Ramos (cell line): ENCODE measurements at regions not wholly inside any gene's neighbourhood (a gene's known extent, or its start where the extent isn't known, plus 50 kb on each side); places are given as distances from the start of the nearest gene placed in this dataset.

Experiments used
- in situ Hi-C: fragments of 300-500 bp; cut with MboI; formaldehyde crosslinking; loops from one replicate; pipeline ENCODE4 v1.14.3; 2022; ENCODE audit warnings: low sequenced_read_pairs; ENCODE audit not compliant: unreplicated experiment

DNA sequence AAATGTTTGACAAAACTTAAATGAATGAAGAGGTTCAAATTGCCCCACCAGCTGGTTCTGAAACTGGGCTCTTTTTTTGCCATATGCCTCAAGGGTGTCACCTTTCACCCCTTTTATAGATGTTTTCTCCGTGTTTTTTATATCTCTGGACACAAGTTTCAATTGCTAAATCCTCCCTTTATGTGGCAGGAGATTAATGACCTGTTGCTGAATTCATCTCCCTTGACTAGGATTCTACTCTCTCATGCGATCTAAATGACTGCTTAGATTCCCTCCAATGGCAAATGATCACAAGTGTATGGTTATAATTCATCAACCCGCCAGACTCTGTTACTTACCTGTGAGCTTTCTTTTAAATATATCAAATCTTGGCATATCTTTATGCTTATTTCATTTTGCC, 677.0 kb upstream of the POT1 start:
- in situ Hi-C loops = no loop called here

DNA sequence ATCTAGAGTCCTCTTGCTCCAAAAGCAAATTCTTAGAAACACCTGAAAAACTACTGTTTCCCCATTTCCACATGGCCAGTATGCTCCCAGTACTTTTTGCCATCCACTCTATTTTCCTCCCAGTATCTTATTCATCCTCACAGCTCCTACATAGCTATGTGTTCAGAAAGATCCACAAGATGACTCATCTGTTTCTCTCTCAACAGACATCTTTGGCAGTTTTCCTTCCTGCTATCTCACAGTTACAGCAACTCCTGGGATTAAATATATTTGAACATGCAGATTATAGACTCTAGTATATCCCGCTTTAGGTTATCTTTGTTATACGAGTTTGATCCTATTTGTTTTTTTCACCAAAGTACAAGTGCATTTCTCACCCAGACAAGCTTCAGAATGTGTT, 675.6 kb upstream of the POT1 start:
- in situ Hi-C loops = no loop called here

DNA sequence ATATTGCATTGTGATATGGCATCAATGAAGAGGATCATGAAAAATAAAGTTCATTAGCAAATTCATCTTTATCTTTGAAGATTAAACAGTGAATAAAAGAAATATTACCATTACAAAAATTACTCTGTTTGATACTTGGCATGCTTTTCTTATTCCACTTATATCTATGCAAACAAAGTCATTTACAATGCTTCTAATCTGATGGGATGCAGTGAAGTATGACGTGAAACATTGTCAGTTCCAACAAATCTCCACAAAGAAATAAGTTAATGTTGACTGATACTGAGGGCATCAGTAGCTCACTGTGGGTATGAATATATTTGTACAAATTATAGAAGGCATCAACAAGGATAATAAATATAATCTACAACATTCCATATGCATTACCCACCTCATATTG, 672.8 kb upstream of the POT1 start:
- in situ Hi-C loops = no loop called here

DNA sequence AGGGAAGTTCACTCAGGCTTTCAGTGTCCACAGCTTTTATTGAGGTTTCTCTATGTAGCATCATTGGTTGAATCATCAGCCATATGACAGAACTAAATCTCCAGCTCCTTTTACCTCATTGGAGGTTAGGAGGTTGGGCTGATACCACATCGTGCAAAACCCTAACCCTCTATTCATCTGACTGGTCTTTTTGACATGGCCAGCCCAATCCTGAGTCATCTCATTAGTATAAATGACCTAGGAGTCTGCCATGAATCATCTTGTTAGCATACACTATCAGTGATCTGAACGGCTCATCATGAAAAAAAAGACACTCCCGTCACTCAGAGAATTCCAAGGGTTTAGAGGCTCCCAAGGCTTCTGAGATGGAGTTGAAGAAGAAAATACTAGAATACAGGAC, 669.8 kb upstream of the POT1 start:
- in situ Hi-C loops = no loop called here

DNA sequence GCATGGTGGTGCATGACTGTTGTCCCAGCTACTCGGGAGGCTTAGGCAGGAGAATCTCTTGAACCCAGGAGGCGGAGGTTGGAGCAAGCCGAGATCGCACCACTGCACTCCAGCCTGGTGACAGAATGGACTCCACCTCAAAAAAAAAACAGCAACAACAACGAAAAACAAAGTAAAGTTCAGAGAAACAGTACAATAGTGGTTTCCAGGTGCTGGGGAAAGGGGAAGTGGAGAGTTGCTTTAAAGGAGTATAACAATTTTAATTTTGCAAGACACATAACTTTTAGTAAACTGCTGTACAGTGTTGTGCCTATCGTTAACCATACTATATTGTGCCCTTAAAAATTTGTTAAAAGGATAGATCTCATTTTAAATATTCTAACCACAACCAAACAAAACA, 662.7 kb upstream of the POT1 start:
- in situ Hi-C loops = no loop called here

DNA sequence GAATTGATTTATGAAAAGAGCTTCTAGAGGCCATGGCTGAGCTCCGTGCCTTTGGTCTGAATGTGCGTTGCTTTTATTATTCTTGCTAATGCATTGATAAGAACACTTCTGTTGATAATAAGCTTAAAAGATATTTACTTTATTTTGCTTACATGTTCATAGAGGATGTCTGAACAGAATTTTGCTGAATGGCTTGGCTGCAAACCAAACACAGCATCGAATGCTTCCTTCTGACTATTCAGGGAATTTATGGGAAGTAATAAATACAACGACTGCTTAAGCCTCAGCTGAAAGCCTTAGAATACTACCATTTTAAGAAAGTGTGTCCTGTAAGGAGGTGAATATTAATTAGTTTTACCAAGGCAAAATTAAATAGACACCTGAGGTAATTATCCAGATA, 643.5 kb upstream of the POT1 start:
- in situ Hi-C loops = no loop called here

DNA sequence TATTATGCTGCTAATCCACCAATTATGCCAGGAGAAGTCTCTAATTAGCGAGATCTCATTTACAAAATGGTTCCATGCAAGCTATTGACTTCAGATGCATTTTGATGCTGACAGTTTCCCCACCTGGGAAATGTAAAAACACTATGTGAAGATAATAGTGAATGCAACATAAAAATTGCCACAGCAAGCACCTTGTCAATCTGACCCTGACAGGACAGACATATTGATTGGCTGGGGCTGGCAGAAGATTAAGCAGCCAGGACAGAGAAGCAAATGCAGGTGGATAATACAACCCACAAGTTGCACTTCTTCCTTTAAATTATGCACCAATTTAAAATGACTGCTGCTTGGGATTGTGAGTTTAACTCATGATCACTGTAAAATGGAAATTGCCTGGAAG, 642.8 kb upstream of the POT1 start:
- in situ Hi-C loops = no loop called here

DNA sequence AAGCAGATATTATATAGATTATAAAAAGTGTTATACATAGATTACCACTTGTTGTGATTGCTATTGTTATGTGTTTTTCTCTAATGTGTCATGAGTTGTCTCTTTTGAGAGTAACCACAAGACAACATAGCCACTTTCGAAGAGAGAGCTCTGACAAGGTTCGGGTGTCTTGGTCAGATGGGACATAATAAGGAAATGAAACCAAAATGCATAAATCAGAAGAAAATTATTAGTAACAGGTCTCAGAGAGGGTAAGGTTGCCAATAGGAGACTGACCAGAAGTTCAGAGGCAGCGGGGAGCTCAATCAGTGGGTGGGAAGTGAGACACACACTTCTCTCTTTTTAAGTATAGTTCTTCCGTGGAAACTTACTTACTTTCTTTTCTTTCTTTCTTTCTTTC, 639.2 kb upstream of the POT1 start:
- in situ Hi-C loops = no loop called here

DNA sequence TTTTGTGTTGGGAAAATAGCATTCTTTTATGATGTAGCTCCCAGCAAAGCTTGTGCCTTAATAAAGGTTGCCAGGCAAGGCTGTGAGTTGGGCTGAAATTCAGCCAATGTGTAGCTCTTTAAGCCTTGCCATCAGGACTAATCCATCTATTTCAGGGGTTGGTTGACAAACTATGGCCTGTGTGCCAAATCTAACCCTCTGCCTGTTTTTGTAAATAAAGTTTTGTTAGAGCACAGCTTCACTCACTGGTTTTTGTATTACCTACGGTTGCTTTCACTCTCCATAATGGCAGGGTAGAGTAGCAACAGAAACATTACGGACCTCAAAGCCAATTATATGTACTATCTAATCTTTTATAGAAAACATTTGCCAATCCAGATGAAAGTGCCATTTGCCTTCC, 638.1 kb upstream of the POT1 start:
- in situ Hi-C loops = no loop called here

DNA sequence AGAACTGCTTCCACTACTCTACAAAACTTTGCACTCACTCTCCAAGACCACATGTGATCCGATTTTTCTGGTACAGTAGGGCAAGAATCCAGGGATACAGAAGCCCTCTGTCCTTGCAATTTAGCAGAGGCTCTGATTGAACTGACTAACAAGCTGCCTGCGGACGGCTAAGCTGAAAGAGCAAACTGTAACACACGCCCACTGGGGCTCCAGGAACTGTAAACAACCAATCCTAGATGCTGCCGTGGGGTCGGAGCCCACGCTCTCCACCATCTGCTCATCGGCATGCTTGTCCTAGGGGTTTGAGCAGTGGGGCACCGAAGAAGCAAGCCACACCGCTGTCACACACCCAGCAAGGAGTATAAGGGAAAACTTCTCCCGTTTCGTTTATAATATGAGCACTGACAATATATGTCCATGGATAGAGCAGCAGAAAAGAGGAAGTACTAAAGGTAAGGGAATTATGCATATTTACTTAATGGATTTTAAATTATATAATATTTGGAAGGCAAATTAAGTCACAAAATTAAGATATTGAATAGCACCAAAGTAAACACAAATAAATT, 634.4 kb upstream of the POT1 start:
- in situ Hi-C loops = no loop called here

DNA sequence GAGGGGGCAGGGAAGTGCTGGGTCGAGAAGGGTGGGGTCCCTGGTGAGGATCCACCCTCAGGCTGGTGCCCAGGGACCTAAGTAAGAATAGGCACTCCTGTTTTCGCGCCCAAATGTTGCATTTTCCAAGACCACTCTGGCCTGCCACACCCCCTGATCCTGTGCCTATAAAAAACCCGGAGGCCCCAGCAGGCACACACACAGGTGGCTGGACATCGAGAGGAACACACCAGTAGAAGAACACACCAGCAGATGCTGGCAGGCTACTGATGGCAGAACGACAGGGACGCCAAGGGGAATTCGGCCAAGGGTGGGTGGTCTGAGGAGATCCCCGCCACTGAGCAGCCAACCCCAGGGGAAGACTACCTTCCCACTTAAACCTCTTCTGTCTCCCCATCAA, 633.9 kb upstream of the POT1 start:
- in situ Hi-C loops = no loop called here

DNA sequence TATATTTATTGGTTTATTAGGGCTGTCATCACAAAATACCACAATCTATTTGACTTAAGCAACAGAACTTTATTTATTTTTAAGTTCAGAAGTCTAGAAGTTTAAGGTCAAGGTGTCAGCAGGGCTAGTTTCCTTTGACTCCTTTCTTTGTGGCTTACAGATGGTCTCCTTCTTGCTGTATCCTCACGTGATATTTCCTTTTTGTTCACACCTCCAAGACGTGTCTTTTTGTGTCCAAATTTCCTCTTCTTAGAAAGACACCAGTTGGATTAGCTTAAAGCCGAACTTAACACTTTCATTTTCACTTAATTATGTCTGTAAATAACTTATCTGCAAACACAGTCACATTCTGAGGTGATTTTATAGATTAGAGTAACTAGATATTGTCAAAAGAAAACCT, 631.4 kb upstream of the POT1 start:
- in situ Hi-C loops = no loop called here

DNA sequence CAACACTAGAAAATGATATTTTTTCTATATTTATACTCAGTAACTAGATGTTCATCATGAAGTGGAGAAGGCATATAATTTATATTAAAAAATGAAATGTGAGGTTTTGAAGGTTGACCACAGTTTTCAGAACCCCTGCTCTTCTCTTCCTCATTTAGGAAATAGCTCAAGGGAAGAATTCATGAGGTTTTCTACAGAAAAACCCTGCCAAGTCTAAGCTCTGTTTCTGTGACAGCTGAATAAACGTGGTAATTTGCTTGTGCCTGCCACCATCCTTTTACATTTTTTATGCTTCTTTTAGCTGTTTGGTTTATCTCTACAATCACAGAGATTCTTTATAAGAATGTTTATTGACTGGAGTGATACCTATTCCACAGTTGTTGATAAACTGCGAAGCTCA, 630.3 kb upstream of the POT1 start:
- in situ Hi-C loops = no loop called here

DNA sequence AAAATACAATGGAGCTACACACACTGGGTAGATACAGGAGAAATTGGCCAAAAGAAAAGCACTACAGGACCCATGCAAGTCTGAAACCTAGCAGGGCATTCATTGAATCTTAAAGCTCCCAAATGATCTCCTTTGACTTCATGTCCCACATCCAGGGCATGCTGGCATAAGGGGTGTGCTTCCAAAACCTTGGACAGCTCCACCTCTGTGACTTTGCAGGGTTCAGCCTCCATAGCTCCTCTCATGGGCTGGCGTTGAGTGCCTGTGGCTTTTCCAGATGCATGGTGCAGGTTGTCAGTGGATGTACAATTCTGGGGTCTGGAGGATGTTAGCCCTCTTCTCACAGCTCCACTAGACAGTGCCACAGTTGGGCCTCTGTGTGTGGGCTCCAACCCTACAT, 626.3 kb upstream of the POT1 start:
- in situ Hi-C loops = no loop called here

DNA sequence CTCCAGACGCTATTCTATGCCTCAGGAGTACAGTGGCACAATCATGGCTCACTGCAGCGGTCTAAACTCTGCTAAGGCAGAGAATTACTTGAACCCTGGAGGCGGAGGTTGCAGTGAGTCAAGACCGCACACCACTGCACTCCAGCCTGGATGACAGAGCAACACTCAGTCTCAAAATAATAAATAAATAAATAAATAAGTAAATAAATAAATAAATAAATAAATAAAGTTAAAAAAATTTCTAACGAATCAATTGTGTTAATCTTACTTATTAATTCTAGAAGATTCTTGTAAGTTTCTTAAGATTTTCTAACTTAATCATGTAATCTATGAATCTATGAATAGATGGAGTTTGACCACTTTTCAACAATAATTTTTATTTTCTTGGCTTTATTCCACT, 621.4 kb upstream of the POT1 start:
- in situ Hi-C loops = no loop called here

DNA sequence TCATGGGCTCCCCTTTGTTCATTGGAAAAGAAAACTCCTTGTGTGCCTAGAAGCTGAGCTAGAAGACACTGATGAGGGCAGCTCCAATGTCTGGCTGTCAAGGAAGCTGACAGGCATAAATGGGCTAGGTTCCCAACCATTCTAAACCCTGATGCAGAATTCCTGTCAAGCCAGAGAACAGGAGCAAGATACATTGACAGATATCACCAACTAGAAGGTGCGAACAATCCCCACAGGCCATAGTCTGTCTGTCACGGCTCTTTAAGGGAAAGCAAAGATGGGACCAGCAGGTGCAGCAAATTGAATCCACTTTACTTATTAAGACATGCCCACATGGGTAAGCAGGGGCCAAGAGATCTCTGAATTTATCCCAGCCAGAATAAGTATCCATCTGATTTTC, 617.9 kb upstream of the POT1 start:
- in situ Hi-C loops = no loop called here

DNA sequence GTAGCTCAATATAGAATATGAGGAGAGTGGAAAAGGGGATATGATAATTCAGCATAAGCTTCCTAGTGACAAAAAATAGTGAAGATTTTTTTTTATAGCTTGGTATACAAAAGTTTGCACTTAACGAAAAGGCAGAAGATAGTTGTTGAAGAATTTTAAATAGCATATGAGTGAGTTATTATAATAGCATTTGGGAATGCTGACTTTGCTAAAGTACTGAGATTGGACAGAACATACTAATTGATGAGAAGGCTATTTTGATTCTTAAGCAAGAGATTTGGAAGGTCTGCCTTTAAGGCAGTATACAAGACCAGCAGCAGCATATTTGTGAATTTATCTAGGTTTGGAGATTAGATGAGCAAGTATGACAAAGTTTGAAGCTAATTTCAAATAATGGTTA, 600.9 kb upstream of the POT1 start:
- in situ Hi-C loops = no loop called here

DNA sequence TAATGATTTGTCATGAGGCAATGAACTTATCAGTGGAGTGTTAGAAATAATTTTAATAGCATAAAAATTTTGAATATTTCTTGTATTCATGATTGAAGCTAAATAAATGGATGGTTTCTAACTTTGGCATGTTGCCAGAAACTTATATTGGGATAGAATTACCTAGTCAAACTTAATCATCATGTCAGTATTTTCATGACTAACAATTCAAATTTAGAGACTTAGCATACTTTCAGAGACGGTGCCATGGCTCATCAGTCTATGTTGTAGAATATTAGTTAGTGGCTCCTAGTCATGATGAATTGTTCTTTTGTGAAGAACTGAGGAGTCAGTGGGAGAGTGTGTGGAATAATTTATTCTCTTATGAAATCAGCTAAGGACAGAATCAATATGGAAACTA, 599.6 kb upstream of the POT1 start:
- in situ Hi-C loops = no loop called here

DNA sequence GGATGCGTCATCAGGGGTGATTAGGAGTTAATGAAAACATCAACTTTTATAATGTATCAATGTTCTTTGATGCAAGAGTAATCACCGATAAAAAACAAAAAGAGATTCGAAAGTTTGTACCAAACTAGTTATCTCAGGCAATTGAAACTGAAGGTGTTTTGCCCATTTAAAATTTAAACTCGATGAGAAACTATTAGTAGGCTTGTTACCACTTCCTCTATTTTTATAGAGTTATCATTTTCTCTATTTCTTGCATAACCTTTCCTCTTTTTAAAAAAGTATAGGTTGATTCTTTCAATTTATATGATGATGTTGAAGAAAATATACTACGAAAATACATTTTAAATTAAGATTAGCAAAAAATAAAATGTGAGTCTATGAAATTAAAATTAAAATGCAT, 597.3 kb upstream of the POT1 start:
- in situ Hi-C loops = no loop called here

DNA sequence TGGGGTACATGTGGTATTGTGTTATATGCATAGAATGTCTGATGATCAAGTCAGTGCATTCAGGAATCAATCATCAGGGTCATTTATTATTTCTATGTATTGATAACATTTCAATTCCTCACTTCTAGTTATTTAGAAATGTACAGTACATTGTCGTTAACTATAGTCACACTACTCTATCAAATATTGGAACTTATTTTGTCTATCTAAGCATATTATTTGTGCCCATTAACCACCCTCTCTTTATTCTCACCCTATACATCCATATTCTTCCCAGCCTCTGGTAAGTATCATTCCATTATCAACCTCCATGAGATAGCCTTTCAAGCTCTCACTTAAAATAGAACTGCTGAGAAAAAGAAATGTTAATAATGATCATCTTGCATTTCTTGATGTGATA, 596.5 kb upstream of the POT1 start:
- in situ Hi-C loops = no loop called here

DNA sequence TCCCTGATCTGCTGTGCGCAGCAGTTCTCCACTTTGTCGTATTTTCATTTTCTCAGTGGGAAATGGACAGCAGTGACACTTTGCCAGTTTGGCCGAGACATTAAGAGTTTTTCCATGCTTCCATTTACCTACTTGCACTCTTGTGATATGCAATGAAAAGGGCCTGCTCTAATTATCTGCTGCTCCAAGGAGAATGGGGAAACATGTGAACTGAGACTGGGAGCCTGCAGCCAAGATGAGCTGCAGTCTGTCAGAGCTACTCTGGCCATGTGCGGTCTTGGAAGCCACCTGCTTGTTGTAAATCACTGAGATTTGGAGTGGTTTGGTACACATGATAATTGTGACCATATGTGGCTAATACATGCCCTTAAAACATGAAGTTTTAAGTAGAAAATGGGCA, 586.6 kb upstream of the POT1 start:
- in situ Hi-C loops = no loop called here

DNA sequence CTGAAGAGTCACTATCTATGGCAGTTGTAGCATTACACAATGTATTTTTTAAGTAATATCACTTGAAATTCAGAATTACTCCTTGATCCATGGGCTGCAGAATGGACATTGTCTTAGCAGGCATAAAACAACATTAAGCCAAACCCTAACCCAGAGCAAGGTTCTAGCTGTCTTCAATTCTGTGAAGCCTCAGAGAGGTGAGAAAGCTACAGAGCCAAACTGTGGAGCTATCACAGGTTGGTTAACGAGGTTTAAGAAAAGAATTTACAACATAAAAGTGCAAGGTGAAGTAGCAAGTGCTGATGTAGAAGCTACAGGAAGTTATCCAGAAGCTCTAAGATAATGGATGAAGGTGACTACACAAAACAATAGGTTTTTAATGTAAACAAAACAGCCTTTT, 582.7 kb upstream of the POT1 start:
- in situ Hi-C loops = no loop called here

DNA sequence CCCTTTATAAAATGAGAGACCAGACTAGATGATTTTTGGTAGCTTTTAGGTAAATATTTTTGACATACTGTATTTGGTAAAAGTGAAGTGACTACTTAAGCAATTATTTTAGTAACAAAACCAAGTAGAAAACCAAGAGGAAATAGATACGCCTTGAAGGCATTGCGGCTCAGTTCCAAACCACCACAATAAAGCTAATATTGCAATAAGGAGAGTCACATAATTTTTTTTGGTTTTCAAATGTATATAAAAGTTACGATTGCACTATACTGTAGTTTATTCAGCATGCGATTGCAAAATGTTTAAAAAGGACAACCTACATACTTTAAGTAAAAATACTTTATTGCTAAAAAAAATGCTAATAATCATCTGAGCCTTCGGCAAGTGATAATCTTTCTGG, 581.7 kb upstream of the POT1 start:
- in situ Hi-C loops = no loop called here
